HG02938 (cell line): ENCODE measurements at regions not wholly inside any gene's neighbourhood (a gene's known extent, or its start where the extent isn't known, plus 50 kb on each side); places are given as distances from the start of the nearest gene placed in this dataset.
A peak's percentile ranks its signal among the peaks of the same experiment; 100 is the strongest.

ENCODE experiments used
- ATAC-seq: cut with Tn5 transposase; IDR thresholded peaks from one replicate; pipeline ENCODE4 v1.9.1; 2021; ENCODE audit warnings: mild to moderate bottlenecking, moderate library complexity; ENCODE audit not compliant: unreplicated experiment

GRCh38 chr9:73548201-73548600 is 396.5 kb downstream of the ANXA1 start:
- no peak for ATAC-seq

- no peak for ATAC-seq
Observed at GRCh38 chr9:73549991-73550390, 398.3 kb downstream of the ANXA1 start.

- ATAC-seq, result no peak
Observed at GRCh38 chr9:73553295-73553694, 401.6 kb downstream of the ANXA1 start.

GRCh38 chr9:73558471-73558870 is 406.8 kb downstream of the ANXA1 start:
- no peak for ATAC-seq

- no peak for ATAC-seq
Observed at GRCh38 chr9:73565026-73565425, 413.4 kb downstream of the ANXA1 start.

GRCh38 chr9:73565833-73566465 is 414.3 kb downstream of the ANXA1 start:
- no peak for ATAC-seq

- ATAC-seq, result no peak
Observed at GRCh38 chr9:73566627-73567026, 415.0 kb downstream of the ANXA1 start.

GRCh38 chr9:73573235-73573634 is 421.6 kb downstream of the ANXA1 start:
- ATAC-seq, result no peak

- ATAC-seq, result no peak
Observed at GRCh38 chr9:73575101-73576060, 423.7 kb downstream of the ANXA1 start.

GRCh38 chr9:73577848-73578247 is 426.2 kb downstream of the ANXA1 start:
- ATAC-seq, result no peak

GRCh38 chr9:73579823-73580222 is 428.2 kb downstream of the ANXA1 start:
- no peak for ATAC-seq

- no peak for ATAC-seq
Observed at GRCh38 chr9:73583576-73583975, 431.9 kb downstream of the ANXA1 start.

- ATAC-seq, result no peak
Observed at GRCh38 chr9:73595036-73595545, 443.4 kb downstream of the ANXA1 start.

GRCh38 chr9:73596321-73596720 is 444.7 kb downstream of the ANXA1 start:
- ATAC-seq, result no peak

- ATAC-seq, result no peak
Observed at GRCh38 chr9:73597039-73597438, 445.4 kb downstream of the ANXA1 start.

GRCh38 chr9:73597771-73598170 is 446.1 kb downstream of the ANXA1 start:
- no peak for ATAC-seq

- ATAC-seq, result no peak
Observed at GRCh38 chr9:73609381-73609780, 457.7 kb downstream of the ANXA1 start.

- no peak for ATAC-seq
Observed at GRCh38 chr9:73611032-73611431, 459.4 kb downstream of the ANXA1 start.

- ATAC-seq, result no peak
Observed at GRCh38 chr9:73613092-73613701, 461.5 kb downstream of the ANXA1 start.

GRCh38 chr9:73615557-73615956 is 463.9 kb downstream of the ANXA1 start:
- no peak for ATAC-seq

GRCh38 chr9:73617586-73617985 is 465.9 kb downstream of the ANXA1 start:
- no peak for ATAC-seq

GRCh38 chr9:73640971-73641370 is 489.3 kb downstream of the ANXA1 start:
- peak; percentile 81 for ATAC-seq
